PC-9 (cell line): ENCODE measurements at regions not wholly inside any gene's neighbourhood (a gene's known extent, or its start where the extent isn't known, plus 50 kb on each side); places are given as distances from the start of the nearest gene placed in this dataset.

Source experiments
- EZH2 ChIP-seq: fragments of 200-600 bp; sonication (generic); IDR thresholded peaks from 2 replicates; pipeline ENCODE4 v1.8.0; 2017; ENCODE audit warnings: antibody characterized with exemption, low read depth
- TF ChIP-seq, protein P1 (sequence below): fragments of 200-600 bp; sonication (generic); conservative IDR thresholded peaks from 2 replicates; pipeline ENCODE4 v1.6.1; 2017; ENCODE audit warnings: mixed run types, antibody characterized with exemption, mild to moderate bottlenecking, moderate library complexity

DNA sequence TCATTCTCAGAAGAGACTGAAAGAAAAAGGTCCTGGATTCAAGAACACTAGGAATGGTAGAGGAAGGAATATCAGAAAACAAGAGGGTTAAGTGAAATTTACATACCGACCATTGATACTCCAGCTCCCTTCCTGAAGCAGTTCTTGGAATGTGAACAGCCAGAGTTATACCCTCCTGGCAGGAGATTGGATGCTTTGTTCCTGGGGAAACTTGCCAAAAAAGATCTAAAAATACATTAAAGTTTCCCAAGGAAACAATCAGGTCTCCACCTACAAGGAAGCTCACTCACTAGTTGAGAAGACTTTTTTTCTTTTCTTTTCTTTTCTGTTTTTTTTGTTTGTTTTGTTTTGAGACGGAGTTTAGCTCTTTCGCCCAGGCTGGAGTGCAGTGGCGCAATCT is 91.1 kb downstream of the HLX start:
- TF ChIP-seq, protein P1, sequence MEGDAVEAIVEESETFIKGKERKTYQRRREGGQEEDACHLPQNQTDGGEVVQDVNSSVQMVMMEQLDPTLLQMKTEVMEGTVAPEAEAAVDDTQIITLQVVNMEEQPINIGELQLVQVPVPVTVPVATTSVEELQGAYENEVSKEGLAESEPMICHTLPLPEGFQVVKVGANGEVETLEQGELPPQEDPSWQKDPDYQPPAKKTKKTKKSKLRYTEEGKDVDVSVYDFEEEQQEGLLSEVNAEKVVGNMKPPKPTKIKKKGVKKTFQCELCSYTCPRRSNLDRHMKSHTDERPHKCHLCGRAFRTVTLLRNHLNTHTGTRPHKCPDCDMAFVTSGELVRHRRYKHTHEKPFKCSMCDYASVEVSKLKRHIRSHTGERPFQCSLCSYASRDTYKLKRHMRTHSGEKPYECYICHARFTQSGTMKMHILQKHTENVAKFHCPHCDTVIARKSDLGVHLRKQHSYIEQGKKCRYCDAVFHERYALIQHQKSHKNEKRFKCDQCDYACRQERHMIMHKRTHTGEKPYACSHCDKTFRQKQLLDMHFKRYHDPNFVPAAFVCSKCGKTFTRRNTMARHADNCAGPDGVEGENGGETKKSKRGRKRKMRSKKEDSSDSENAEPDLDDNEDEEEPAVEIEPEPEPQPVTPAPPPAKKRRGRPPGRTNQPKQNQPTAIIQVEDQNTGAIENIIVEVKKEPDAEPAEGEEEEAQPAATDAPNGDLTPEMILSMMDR = no peak
- no peak for TF ChIP-seq EZH2
